ENCODE measurements at regions not wholly inside any gene's neighbourhood (a gene's known extent, or its start where the extent isn't known, plus 50 kb on each side); places are given as distances from the start of the nearest gene placed in this dataset.

GRCh38 chr10:45147000-45147399 lies 146.3 kb downstream of the ZNF22 start:
- TF ChIP-seq ZNF248 (tag by site-specific recombination; IDR thresholded peaks at IDR 0.05) = no peak
- no peak for TF ChIP-seq PBX3 (CRISPR knock-in tag; IDR thresholded peaks at IDR 0.05)
- TF ChIP-seq KLF8 (tag by site-specific recombination; IDR thresholded peaks at IDR 0.05) = no peak

Measured in HEK293 (cell line).